ENCODE measurements at regions not wholly inside any gene's neighbourhood (a gene's known extent, or its start where the extent isn't known, plus 50 kb on each side); places are given as distances from the start of the nearest gene placed in this dataset.

GRCh38 chrX:99305573-99305972 lies 1104.5 kb downstream of the PCDH19 start:
- TF ChIP-seq POLR2A (IDR thresholded peaks at IDR 0.05) (no peak), CTCF (IDR thresholded peaks at IDR 0.05) (no peak), POLR2AphosphoS5 (IDR thresholded peaks at IDR 0.05) (no peak)
